Smooth muscle cell (in vitro differentiated cells): ENCODE measurements at regions not wholly inside any gene's neighbourhood (a gene's known extent, or its start where the extent isn't known, plus 50 kb on each side); places are given as distances from the start of the nearest gene placed in this dataset.

ENCODE experiments used
- DNase-seq: peaks from one replicate; lab custom pipeline; 2025; ENCODE audit not compliant: unreplicated experiment; lab: John Stamatoyannopoulos, UW
- H2AFZ ChIP-seq: fragments of 200-600 bp; sonication (generic); 2 replicates; pipeline ENCODE4 v1.6.0; 2016; ENCODE audit warnings: antibody characterized with exemption, low read depth, mild to moderate bottlenecking
- H3F3A ChIP-seq: fragments of 200-600 bp; sonication (generic); 2 replicates; pipeline ENCODE4 v1.6.0; 2017; ENCODE audit warnings: antibody characterized with exemption, low read depth
- H3K27ac ChIP-seq: fragments of 200-600 bp; sonication (generic); 2 replicates; pipeline ENCODE4 v1.5.1; 2016; ENCODE audit warnings: low read depth, mild to moderate bottlenecking
- H3K27me3 ChIP-seq: fragments of 200-600 bp; sonication (generic); 2 replicates; pipeline ENCODE4 v1.6.1; 2016; ENCODE audit warnings: low read depth, mild to moderate bottlenecking
- H3K36me3 ChIP-seq: fragments of 200-600 bp; sonication (generic); 2 replicates; pipeline ENCODE4 v1.5.1; 2016; ENCODE audit warnings: low read depth
- H3K4me1 ChIP-seq: fragments of 200-600 bp; sonication (generic); 2 replicates; pipeline ENCODE4 v1.5.1; 2016; ENCODE audit warnings: low read depth
- H3K4me2 ChIP-seq: fragments of 200-600 bp; sonication (generic); 2 replicates; pipeline ENCODE4 v1.6.0; 2016; ENCODE audit warnings: mild to moderate bottlenecking
- H3K4me3 ChIP-seq: fragments of 200-600 bp; sonication (generic); 2 replicates; pipeline ENCODE4 v1.5.1; 2016; ENCODE audit warnings: mild to moderate bottlenecking
- H3K79me2 ChIP-seq: fragments of 200-600 bp; sonication (generic); 2 replicates; pipeline ENCODE4 v1.6.0; 2016; ENCODE audit warnings: low read depth, mild to moderate bottlenecking
- H3K9ac ChIP-seq: fragments of 200-600 bp; sonication (generic); 2 replicates; pipeline ENCODE4 v1.6.0; 2016; ENCODE audit warnings: low read depth
- H3K9me3 ChIP-seq: fragments of 200-600 bp; sonication (generic); replicated peaks from 2 replicates; pipeline ENCODE4 v1.5.1; 2016; ENCODE audit warnings: low read depth
- H4K20me1 ChIP-seq: fragments of 200-600 bp; sonication (generic); 2 replicates; pipeline ENCODE4 v1.6.0; 2016; ENCODE audit warnings: low read depth
- WGBS: methylation state at CpG from one replicate; pipeline ENCODE4 v1.1.7; 2016; ENCODE audit warnings: low lambda C conversion rate; 5-methylcytosine and 5-hydroxymethylcytosine counted together
- TF ChIP-seq, protein P1 (sequence below): fragments of 200-600 bp; sonication (generic); IDR thresholded peaks from 2 replicates; pipeline ENCODE4 v1.5.1; 2017; ENCODE audit warnings: borderline replicate concordance, mild to moderate bottlenecking, antibody characterized with exemption; ENCODE audit not compliant: insufficient read depth, poor library complexity, severe bottlenecking

- Histone ChIP-seq H3K9me3 (no peaks in the 10 kb centered on the region), H4K20me1 (no peaks in the 10 kb centered on the region), H3K27ac (no peak overlapping the region), H3K4me1 (no peaks in the 10 kb centered on the region), H3K4me3 (no peak overlapping the region), H3K4me2 (no peak overlapping the region), H3K36me3 (no peaks in the 10 kb centered on the region), H3K79me2 (no peaks in the 10 kb centered on the region), H3F3A (no peaks in the 10 kb centered on the region), H2AFZ (no peak overlapping the region), H3K9ac (no peak overlapping the region), H3K27me3 (no peaks in the 10 kb centered on the region)
- 88% methylated on average over 1 of the region's 1 CpG for WGBS
- TF ChIP-seq, protein P1, sequence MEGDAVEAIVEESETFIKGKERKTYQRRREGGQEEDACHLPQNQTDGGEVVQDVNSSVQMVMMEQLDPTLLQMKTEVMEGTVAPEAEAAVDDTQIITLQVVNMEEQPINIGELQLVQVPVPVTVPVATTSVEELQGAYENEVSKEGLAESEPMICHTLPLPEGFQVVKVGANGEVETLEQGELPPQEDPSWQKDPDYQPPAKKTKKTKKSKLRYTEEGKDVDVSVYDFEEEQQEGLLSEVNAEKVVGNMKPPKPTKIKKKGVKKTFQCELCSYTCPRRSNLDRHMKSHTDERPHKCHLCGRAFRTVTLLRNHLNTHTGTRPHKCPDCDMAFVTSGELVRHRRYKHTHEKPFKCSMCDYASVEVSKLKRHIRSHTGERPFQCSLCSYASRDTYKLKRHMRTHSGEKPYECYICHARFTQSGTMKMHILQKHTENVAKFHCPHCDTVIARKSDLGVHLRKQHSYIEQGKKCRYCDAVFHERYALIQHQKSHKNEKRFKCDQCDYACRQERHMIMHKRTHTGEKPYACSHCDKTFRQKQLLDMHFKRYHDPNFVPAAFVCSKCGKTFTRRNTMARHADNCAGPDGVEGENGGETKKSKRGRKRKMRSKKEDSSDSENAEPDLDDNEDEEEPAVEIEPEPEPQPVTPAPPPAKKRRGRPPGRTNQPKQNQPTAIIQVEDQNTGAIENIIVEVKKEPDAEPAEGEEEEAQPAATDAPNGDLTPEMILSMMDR, result no peak
- DNase-seq, result no peak
Observed at GRCh38 chr16:26885674-26886073, 181.1 kb upstream of the C16orf82 start.

- H3K27me3 ChIP-seq, result no peaks in the 10 kb centered on the region
- no peak overlapping the region for H3K27ac ChIP-seq
- no peak overlapping the region for H2AFZ ChIP-seq
- TF ChIP-seq, protein P1, result no peak
- no peaks in the 10 kb centered on the region for H4K20me1 ChIP-seq
- 46% methylated on average over 2 of the region's 2 CpGs for WGBS
- no peak overlapping the region for H3K4me3 ChIP-seq
- no peak for DNase-seq
- H3F3A ChIP-seq, result no peaks in the 10 kb centered on the region
- no peak overlapping the region for H3K9ac ChIP-seq
- no peaks in the 10 kb centered on the region for H3K79me2 ChIP-seq
- no peaks in the 10 kb centered on the region for H3K9me3 ChIP-seq
- no peak overlapping the region for H3K4me2 ChIP-seq
- H3K4me1 ChIP-seq, result no peaks in the 10 kb centered on the region
- H3K36me3 ChIP-seq, result no peaks in the 10 kb centered on the region
Observed at GRCh38 chr16:26889740-26890139, 177.0 kb upstream of the C16orf82 start.

- TF ChIP-seq, protein P1, result no peak
- Histone ChIP-seq H3K9me3 (no peaks in the 10 kb centered on the region), H3K9ac (no peak overlapping the region), H3K4me3 (no peak overlapping the region), H3K4me1 (peaks cover 4% of the 10 kb centered on the region), H3K36me3 (no peaks in the 10 kb centered on the region), H3K27me3 (no peaks in the 10 kb centered on the region), H3K79me2 (no peaks in the 10 kb centered on the region), H2AFZ (no peak overlapping the region), H3K27ac (no peak overlapping the region), H3K4me2 (no peak overlapping the region), H4K20me1 (no peaks in the 10 kb centered on the region), H3F3A (no peaks in the 10 kb centered on the region)
- no peak for DNase-seq
Observed at GRCh38 chr16:26898200-26898599, 168.5 kb upstream of the C16orf82 start.

DNA sequence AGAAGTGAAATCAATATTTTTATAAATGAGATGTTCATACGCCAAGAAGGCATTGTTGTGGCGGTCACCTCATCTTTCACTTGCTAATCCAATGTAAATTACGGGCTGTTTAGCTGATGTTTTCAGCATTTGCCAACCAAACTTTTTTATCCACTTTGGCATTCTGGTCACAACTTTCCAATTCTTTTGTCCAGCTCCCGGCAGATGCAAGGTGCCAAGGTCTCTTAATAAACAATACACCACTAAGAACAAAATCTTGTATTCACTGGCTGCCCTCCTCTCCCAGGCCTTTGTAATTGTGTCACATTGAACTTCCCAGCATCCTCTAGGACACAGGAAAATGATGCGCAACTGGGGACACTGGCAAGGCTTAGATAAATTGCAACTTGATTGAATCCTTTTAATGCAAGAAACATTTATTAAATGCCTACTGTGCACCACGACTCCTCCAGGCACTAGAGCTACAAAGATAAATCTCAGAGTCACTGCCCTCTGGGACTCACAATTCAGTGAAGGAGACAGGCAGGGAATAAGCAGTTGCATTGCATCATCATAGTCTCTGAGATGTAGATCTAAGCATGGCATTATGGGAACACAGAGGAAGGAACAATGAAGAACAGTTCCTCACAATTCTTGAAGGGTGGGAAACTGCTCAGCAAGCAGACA, 165.4 kb upstream of the C16orf82 start:
- Histone ChIP-seq H3K27ac (no peak overlapping the region), H3K79me2 (no peaks in the 10 kb centered on the region), H3K4me1 (peaks cover under 1% of the 10 kb centered on the region), H3K4me3 (no peak overlapping the region), H2AFZ (no peak overlapping the region), H3K27me3 (no peaks in the 10 kb centered on the region), H3K9ac (no peak overlapping the region), H3F3A (no peaks in the 10 kb centered on the region), H3K4me2 (no peak overlapping the region), H3K9me3 (no peaks in the 10 kb centered on the region), H4K20me1 (no peaks in the 10 kb centered on the region), H3K36me3 (no peaks in the 10 kb centered on the region)
- TF ChIP-seq, protein P1, result no peak
- no peak for DNase-seq
- 89% methylated on average over 6 of the region's 6 CpGs for WGBS
